Hematopoietic multipotent progenitor cell treated with erythropoietin and hydrocortisone succinate and interleukin-3 and kit ligand, for 6 days (in vitro differentiated cells): ENCODE measurements at regions not wholly inside any gene's neighbourhood (a gene's known extent, or its start where the extent isn't known, plus 50 kb on each side); places are given as distances from the start of the nearest gene placed in this dataset.

Experiments
- DNase-seq: peaks from one replicate; pipeline ENCODE4 v3.0.0-alpha.2; 2015

DNA sequence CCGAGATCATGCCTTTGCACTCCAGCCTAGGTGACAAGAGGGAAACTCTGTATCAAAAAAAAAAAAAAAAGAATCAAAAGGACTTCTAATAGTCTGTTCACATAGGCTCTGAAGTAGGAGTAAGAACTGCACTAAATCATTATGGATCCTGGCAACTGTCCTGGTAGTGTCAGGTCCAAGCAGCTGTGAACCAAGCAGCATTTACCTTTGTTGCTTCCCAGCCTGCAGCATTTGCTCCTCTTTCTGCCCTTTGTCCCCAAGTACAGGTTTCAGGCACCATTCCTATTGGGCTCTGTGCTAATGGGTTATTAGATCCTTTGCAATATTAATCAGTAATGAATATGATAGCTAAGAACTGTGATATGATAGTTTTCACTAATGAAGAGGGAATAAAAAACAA lies 77.4 kb upstream of the NBEA start:
- DNase-seq: no peak

DNA sequence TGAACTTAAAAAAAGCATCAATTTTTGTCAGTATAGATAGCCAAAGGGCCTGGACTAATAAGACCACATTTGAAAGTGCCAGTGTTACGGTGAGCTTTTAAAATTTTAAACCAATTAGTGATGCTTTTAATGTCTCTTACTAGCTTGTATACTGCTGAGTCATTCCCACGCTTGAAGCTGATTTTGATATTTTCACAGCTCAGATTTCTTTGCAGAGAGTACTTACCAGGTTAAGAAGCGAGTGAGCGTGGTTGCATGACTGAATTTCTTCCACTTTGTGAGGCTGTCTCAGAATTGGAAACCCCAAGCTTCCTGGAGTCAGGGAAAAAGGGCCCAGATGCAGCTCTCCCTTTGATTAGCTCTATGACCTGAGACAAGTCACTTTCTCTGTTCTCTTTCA lies 74.5 kb upstream of the NBEA start:
- no peak for DNase-seq

DNA sequence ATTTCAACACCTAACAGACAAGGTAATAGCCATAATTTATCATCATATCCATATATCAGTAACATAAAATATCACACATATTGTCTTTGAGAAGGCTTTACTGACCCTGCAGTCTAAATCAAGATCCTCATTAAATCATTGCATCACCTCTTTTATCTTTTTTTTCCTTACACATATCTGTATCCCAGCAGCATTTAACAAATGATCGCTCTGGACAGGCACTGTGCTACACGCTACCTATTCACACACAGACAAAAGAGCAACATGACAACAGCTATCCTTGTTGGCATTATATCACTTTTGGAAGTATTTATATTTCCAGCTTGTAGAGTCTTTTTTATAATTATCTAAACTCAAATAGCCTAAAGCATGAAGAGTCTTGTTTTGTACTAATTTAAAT lies 73.3 kb upstream of the NBEA start:
- no peak for DNase-seq

GRCh38 chr13:34869696-34870095 lies 72.4 kb upstream of the NBEA start:
- DNase-seq: no peak

DNA sequence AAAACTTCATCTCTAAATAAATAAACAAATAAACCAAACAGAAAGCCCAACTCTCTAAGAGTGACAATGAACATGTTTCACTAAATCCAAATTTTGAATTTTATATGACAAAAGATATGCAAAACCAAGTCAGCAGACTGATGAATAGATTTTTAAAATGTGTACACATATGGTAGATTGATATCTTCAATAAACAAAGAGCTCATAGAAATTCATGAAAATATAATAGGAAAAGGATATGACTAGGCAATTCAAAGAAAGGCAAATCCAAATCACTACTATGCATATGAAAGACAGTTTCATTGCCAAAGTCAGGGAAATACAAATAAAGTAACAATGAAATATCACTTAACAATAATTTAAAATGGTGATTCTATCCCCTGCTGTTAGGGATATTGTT lies 63.7 kb upstream of the NBEA start:
- no peak for DNase-seq

DNA sequence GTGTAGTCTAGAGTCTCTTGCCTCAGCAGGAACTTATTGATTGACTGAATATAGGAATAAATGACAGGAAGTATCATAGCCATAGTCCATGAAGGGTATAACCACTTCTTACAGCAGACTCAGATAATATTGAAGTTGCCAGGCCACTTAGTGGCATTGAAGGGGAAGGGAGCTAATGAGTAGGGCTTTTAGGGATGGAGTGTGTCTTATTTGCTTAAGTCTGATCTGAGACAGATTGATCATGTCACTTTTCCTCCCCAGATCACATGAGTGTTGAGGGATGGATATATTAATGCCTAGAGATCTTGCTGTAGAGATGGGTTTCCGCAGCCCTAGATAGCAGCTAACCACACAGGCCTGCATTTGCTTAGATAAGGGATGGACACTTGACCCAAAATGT lies 62.2 kb upstream of the NBEA start:
- no peak for DNase-seq

DNA sequence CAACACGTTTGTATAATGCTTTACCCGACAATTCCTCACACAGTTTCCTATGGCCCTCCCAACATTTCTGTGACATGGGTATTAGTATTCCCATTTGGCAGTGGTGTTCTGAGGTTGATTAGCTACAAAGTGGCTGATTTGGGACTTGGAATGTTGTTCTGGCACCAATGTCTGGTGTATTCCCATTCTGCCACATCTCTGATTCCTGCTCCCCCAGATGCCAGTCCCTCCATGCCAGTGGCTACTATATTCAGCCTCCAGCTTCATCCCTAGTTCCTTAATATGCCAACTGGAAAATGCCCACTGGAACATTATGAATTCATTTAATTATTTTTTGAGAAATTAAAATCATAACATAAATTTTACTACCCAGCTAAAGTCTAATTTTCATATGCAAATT lies 60.6 kb upstream of the NBEA start:
- no peak for DNase-seq

DNA sequence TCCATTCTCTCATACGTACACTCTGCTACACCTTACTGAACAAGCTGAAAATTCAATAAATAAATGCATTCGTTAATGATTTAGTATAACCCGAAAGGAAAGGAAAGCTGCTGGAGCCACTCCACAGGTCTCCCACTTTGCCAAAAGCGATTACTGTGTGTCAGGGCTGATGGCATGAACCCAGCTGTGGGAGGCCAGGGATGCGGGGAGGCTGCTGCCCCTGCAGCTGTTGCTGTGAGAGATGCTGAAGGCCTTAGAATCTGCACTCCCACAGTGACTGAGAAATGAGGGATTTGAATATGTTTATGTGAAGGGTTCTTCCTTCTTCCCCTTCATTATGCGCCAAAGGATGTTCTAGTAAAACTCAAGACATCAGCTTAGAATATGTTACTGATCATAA lies 58.7 kb upstream of the NBEA start:
- DNase-seq: no peak

DNA sequence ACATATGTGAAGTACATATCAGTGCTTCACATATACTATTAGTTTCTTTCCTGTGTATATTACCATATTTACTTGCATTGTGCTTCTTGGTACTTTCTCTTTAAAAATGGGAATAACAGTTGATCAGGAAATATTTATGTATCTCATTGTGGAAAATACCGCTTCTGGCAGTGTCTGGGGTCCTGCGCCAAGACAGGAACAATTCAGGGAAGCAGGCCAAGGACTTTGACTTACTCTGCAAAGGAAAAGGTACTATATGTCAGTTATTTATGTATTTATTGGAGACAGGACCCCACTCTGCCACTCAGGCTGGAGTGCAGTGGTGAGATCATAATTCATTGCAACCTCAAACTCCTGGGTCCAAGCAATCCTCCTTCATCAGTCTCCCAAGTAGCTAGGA lies 57.7 kb upstream of the NBEA start:
- no peak for DNase-seq

DNA sequence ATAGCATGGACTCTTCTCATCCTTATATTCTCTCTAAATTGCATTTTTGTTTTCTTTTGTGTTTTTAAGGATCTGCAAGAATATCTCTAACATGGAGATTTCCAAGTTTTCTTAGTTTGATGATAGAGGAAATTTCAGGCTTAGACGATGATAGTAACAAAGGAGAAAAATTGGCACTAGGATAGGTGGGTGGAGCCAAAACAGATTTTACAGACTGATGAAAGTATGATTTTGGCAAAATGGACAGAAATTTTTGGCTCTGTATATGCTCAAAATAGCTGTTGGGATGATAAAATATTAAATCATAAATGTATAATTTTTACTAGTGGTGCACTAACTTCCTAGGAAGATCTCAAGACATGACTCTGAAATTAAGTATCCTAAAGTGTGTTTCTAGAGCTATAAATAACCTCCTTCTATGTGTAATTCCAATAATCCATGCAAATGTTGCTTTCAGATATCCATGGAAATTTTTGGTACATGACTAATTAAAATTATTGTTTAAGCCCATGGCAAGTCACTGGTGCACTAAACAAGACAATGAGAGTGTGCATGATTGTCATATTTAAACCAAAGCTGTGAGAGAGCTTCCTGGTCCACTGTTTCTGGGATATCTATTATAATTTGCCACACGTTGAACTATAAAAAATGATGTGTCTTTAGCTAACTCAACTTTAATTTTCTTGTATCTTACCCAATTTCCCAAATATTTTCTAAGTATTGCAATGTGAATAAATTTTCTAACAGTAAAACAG lies 55.8 kb upstream of the NBEA start:
- no peak for DNase-seq

GRCh38 chr13:34886987-34887386 lies 55.1 kb upstream of the NBEA start:
- DNase-seq: no peak
